ENCODE measurements at regions not wholly inside any gene's neighbourhood (a gene's known extent, or its start where the extent isn't known, plus 50 kb on each side); places are given as distances from the start of the nearest gene placed in this dataset.
"Not testable (repeated sequence)": the region's sequence is repeated elsewhere in the genome, so short reads cannot be mapped to it uniquely, and the experiment has no call there.

- DNase-seq = no peak
Measured at GRCh38 chr13:93023929-93024328, 202.7 kb upstream of the GPC6 start.

DNA sequence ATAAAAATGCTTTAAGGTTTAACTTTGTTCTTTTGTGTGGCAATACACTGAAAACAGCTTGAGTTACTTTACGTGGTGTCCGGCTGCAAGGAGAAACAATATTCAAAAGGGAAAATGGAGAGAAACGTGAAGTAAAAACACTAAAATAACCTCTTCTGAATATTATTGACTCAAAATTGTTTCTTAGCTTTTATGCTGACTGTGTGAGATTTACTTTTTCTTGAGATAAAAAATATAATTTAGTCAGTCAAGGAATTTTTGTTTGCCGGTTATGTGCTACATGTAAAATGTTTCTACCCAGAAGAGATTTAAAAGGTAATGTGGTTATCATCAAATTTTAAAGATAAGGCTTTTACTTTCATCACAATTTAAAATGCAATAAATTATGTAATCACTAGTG is 200.6 kb upstream of the GPC6 start:
- DNase-seq = no peak

DNA sequence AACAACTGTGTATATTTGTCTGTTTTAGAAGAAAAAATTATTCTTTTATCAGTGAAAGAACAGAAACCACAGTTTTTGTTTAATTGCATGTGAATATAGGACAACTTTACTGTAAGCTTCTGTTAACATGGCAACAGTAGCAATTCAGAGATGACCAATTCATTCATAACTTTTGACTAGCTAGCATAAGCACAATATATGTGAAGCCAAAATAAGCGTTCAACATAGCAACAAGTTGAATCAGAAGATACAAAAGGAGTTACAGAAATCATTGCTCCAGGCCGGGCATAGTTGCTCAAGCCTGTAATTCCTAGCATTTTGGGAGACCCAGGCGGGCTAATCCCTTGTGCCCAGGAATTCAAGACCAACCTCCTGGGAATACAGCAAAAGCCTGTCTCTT is 197.1 kb upstream of the GPC6 start:
- no peak for DNase-seq

DNA sequence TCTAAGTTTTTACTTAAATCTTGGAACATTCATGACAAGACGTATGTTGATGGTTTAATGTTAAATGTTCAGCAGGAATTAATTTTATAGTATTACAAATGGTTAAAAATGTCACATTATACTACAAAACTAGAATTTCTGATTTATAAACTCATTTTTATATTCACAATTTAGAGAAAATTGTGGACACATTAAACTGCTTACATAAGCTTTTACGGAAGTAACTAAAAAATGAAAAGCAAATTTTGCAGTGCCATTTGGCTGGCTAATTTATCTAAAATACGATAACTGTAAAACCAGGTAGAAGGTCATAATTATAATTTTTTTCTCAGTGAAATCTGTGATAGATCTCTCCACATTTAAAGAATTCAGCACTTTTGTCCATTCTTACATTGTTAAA is 190.2 kb upstream of the GPC6 start:
- no peak for DNase-seq

GRCh38 chr13:93037780-93038179 is 188.8 kb upstream of the GPC6 start:
- no peak for DNase-seq

GRCh38 chr13:93038187-93038586 is 188.4 kb upstream of the GPC6 start:
- DNase-seq = no peak

GRCh38 chr13:93039131-93039530 is 187.5 kb upstream of the GPC6 start:
- DNase-seq = no peak

DNA sequence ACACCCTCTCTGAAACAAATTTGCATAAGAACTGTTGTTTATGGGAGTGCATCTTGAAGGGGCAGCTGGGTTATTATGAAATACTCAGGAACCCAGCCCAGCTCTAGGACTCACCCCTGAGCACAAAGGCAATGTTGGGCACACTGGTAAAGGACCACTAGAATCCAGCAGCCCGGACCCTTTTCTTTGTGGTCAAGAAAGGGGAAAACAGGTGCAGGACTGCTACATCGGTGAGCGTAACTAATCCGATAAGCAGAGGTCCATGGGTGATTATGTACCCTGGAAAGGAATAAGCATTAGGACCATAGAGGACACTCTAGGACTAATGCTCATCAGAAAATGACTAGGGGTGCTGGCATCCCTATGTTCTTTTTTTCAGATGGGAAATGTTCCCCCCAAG is 185.0 kb upstream of the GPC6 start:
- DNase-seq = not testable (repeated sequence)

GRCh38 chr13:93045836-93046235 is 180.8 kb upstream of the GPC6 start:
- no peak for DNase-seq

- DNase-seq = no peak
Measured at GRCh38 chr13:93055233-93055632, 171.4 kb upstream of the GPC6 start.

GRCh38 chr13:93058301-93058700 is 168.3 kb upstream of the GPC6 start:
- DNase-seq = no peak

- DNase-seq = no peak
Measured at GRCh38 chr13:93060144-93060543, 166.5 kb upstream of the GPC6 start.

DNA sequence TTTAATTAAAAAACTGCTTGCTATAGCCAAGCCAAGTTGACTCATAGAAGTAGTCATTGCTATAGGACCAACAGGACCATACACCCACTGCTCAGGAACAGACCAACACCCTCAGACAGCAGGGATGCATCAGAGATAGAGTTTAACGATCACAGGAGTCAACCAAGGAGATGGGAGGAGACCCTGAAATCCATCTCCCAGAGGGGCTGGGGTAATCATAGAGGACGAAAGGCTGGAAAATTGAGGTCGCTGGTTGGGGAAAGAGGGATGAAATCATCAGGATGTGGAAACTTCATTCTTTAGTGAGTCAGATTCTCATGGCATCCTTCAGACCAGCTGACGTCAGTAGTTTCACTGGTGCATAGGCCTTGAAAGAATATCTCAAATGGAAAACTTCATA is 160.4 kb upstream of the GPC6 start:
- no peak for DNase-seq

GRCh38 chr13:93079294-93079693 is 147.3 kb upstream of the GPC6 start:
- DNase-seq = no peak

- no peak for DNase-seq
Measured at GRCh38 chr13:93080166-93080565, 146.4 kb upstream of the GPC6 start.

DNA sequence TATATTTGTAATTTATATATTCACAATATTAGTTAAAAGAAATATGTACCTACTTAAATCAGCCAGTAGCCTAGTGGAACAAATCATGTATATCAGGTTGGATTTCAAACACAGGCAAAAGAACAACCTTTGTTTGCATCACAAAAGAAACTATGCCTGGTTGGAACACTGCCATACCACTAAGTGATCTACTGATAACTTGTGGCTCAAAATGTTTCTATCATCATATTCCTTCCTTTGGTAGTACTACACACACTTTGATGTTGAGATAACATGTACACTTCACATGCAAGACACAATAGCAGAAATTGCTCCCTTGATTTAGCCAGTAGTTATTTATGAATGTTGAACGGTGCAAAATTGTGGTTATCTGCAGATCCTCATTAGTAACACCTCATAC is 146.0 kb upstream of the GPC6 start:
- DNase-seq = no peak

GRCh38 chr13:93086329-93086728 is 140.3 kb upstream of the GPC6 start:
- DNase-seq = no peak

GRCh38 chr13:93098972-93099371 is 127.6 kb upstream of the GPC6 start:
- no peak for DNase-seq

GRCh38 chr13:93101226-93101734 is 125.3 kb upstream of the GPC6 start:
- no peak for DNase-seq

DNA sequence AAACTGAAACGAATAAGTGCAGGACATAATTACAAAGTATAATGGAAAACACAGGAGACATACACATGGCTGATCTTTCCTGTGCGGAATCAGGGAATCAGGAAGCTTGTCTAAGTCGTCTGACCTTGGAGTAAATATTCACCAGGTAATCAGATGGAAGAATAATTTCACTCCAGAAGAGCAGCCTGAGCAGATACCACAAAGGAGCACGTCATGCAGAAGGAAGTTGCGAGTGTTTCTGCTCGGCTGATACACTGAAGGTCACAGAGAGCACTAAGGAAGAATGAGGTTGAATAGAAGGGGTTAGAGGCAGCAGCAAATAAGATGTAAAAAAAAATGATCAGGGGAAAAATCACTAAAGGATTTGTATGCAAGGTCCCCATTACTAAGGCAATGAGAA is 122.3 kb upstream of the GPC6 start:
- no peak for DNase-seq

- no peak for DNase-seq
Measured at GRCh38 chr13:93108111-93108601, 118.5 kb upstream of the GPC6 start.

DNA sequence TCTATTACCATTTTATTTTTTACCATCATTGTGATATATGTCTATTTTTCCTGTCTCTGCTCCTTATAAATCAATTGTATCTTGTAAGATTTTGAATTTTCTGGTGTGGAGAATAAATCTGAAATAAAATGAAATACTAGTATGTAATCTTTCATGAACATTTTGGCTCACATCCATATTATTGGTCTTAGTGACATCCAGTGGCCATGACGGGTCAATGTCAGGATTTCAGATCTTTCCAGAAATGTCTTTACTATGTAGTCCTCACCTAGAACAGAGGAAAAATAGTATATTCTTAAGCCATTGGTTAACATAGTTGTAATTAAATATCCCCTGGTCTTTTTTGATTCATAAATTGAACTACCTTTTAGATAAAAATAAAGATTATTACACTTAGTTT is 109.8 kb upstream of the GPC6 start:
- no peak for DNase-seq

GRCh38 chr13:93118081-93118615 is 108.5 kb upstream of the GPC6 start:
- no peak for DNase-seq

GRCh38 chr13:93140912-93141311 is 85.7 kb upstream of the GPC6 start:
- no peak for DNase-seq

DNA sequence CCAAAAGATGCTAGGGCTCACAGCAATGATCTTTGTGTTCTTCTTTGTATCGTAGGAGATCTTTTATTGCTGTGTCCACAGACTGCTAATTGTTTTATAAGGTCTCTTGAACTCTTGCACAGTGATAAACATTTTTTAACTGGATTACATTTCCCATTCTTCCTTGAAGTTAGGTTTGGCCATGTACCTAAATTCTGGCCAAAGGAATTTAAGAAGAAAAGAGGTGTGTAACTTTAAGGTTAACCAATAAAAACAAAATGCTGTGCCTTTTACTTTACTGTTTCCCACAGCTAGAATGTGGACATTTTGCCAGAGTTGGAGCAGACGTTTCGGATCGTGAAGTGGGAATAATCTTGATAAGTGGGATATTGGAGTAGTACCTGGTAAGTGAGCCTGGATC is 82.6 kb upstream of the GPC6 start:
- DNase-seq = no peak

All from T-helper 1 cell (primary cell).